ENCODE measurements at regions not wholly inside any gene's neighbourhood (a gene's known extent, or its start where the extent isn't known, plus 50 kb on each side); places are given as distances from the start of the nearest gene placed in this dataset.

DNA sequence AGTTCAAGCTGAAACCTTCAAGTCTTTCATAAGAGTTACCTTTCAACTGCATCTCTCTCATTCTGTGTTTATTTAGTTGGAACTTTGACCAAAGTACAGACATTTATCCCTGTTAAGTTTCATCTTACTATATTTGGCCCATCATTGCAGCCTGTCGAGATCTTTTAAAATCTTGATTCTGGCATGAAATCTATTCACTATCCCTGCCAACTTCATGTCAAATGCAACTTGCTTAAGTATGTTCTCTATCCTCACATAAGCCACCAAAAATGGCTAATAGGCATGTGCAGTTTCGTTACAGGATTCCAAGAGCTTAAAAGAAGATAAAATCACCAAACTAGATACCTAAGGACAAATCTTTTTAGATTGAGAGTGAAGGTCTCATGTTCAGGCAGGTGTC, 117.5 kb upstream of the KCNQ5 start:
- DNase-seq (ENCODE audit: low spot score) = no peak
- TF ChIP-seq, protein P1, sequence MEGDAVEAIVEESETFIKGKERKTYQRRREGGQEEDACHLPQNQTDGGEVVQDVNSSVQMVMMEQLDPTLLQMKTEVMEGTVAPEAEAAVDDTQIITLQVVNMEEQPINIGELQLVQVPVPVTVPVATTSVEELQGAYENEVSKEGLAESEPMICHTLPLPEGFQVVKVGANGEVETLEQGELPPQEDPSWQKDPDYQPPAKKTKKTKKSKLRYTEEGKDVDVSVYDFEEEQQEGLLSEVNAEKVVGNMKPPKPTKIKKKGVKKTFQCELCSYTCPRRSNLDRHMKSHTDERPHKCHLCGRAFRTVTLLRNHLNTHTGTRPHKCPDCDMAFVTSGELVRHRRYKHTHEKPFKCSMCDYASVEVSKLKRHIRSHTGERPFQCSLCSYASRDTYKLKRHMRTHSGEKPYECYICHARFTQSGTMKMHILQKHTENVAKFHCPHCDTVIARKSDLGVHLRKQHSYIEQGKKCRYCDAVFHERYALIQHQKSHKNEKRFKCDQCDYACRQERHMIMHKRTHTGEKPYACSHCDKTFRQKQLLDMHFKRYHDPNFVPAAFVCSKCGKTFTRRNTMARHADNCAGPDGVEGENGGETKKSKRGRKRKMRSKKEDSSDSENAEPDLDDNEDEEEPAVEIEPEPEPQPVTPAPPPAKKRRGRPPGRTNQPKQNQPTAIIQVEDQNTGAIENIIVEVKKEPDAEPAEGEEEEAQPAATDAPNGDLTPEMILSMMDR (IDR thresholded peaks at IDR 0.05; ENCODE audit: extremely low read depth, insufficient read depth, missing control alignments) = no peak
- in situ Hi-C loops (cut with MboI; ENCODE audit: low pct_unique_long_range_greater_than_20kb, low sequenced_read_pairs, unreplicated experiment) = no loop called here

DNA sequence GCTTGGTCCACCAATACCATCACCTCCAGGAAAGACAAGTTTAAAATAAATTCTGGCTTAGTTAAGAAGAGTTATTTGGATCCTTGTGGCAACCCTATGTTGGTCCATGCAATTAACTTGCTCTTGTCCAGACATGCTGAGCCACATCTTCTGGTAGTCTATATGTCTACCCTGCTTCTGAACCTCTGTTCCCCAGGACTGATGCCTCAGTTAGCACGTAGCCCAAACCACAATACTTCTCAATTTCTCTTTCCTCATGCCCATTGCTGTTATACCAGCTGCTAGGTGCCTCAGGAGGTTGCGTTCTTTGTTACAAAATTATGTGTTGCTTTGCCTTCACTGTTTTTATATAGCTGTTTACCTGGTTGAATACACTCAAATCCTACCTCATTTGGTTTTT, 116.4 kb upstream of the KCNQ5 start:
- no peak for DNase-seq (ENCODE audit: low spot score)
- in situ Hi-C loops (cut with MboI; ENCODE audit: low pct_unique_long_range_greater_than_20kb, low sequenced_read_pairs, unreplicated experiment) = no loop called here
- TF ChIP-seq, protein P1 (IDR thresholded peaks at IDR 0.05; ENCODE audit: extremely low read depth, insufficient read depth, missing control alignments) = no peak

DNA sequence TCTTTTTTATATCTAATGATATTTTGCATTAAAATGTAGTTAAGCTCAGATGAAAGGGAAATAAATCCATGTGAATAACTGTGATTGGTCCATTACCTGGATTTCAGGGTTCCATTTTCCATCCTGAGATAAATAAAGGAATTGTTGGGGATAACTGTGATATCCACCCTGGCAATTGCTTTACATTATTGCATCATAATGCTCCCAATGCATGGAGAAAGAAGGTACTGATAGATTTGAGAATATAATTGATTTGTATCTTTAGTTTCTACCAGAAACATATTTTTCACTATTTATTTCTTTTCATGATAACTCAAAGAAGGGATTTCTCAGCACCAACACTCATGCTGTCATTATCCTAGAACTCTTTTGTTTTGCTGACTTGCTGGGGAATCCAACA, 102.0 kb upstream of the KCNQ5 start:
- DNase-seq (ENCODE audit: low spot score) = no peak
- TF ChIP-seq, protein P1 (IDR thresholded peaks at IDR 0.05; ENCODE audit: extremely low read depth, insufficient read depth, missing control alignments) = no peak
- in situ Hi-C loops (cut with MboI; ENCODE audit: low pct_unique_long_range_greater_than_20kb, low sequenced_read_pairs, unreplicated experiment) = no loop called here

DNA sequence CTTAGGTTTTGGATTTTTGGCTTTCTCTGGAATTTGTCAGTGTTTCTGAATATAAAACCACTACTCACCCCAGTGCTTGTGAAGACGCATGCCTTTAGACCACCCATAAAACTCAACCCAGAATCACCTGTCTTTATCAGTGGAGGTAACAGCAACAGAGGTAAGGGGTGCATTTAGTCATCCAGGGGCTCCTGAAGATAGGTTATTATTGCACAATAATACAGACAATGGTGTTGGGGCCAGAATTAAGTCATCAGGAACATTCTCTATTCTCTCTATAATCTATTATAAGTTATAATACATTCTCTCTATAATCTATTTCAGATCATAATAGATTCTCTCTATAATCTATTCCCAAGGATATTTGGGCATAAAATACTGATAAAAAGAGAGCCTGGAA, 100.2 kb upstream of the KCNQ5 start:
- no peak for DNase-seq (ENCODE audit: low spot score)
- TF ChIP-seq, protein P1 (IDR thresholded peaks at IDR 0.05; ENCODE audit: extremely low read depth, insufficient read depth, missing control alignments) = no peak
- in situ Hi-C loops (cut with MboI; ENCODE audit: low pct_unique_long_range_greater_than_20kb, low sequenced_read_pairs, unreplicated experiment) = no loop called here

DNA sequence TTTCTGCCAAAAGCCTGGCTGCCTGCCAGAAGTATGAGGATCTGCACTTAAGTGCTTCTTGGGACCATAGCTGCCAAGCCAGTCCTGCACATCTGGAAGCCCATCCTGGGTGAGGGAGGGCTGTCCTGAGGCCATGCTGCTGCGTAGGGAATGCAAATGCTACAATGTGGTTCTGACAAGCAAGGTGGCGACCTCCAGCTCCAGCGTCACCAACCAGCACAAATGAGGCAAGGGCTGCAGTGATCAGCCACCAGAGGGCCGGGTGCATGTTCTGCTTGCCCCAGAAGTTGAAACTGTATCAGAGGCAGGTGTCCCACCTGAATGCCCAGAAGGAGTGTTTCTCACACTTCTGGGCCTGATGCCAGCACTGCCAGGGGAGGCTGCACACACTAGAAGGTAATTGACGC, 99.1 kb upstream of the KCNQ5 start:
- TF ChIP-seq, protein P1 (IDR thresholded peaks at IDR 0.05; ENCODE audit: extremely low read depth, insufficient read depth, missing control alignments) = peak; percentile 29
- no peak for DNase-seq (ENCODE audit: low spot score)
- in situ Hi-C loops (cut with MboI; ENCODE audit: low pct_unique_long_range_greater_than_20kb, low sequenced_read_pairs, unreplicated experiment) = no loop called here

DNA sequence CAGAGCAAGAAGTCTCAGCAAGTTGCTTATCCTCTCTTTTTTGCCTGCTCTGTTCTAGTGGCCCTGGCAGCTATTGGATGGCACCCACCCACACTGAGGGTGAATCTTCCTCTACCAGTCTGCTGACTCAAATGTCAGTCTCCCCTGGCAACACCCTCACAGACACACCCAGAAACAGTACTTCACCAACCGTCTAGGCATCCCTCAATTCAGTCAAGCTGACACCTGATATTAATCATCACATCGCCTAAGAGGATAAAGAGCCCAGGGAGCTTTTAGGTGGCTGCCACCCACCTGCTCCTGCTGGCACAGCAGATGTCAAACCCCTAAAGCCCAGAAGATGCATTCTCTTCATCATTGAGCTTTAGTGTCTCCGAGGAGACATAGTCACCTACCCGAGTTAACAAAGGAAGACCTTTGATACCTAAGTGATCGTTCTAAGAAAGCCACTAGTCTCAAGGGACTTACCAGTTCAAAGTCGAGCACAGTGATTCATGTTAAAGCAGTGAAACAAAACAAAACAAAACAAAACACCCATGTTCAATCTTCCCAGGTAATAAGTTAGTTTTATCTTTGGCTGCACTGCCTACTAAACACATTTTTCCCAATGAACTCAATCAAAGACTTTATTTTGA, 97.7 kb upstream of the KCNQ5 start:
- TF ChIP-seq, protein P1 (IDR thresholded peaks at IDR 0.05; ENCODE audit: extremely low read depth, insufficient read depth, missing control alignments) = no peak
- in situ Hi-C loops (cut with MboI; ENCODE audit: low pct_unique_long_range_greater_than_20kb, low sequenced_read_pairs, unreplicated experiment) = no loop called here
- no peak for DNase-seq (ENCODE audit: low spot score)

Measured in GM13977 (cell line).